ENCODE measurements at regions not wholly inside any gene's neighbourhood (a gene's known extent, or its start where the extent isn't known, plus 50 kb on each side); places are given as distances from the start of the nearest gene placed in this dataset.

- Mint-ChIP-seq H3K27ac (ENCODE audit: unreplicated experiment) (no peak overlapping the region), H3K4me3 (ENCODE audit: unreplicated experiment) (no peak overlapping the region), H3K9me3 (ENCODE audit: low read depth) (peaks cover 10% of the 10 kb centered on the region), H3K4me1 (ENCODE audit: low read depth) (no peaks in the 10 kb centered on the region), H3K27me3 (ENCODE audit: low read depth) (peaks cover 2% of the 10 kb centered on the region), H3K36me3 (ENCODE audit: low read depth) (no peaks in the 10 kb centered on the region)
- no peak for DNase-seq (ENCODE audit: low spot score)
- TF ChIP-seq, protein P1, sequence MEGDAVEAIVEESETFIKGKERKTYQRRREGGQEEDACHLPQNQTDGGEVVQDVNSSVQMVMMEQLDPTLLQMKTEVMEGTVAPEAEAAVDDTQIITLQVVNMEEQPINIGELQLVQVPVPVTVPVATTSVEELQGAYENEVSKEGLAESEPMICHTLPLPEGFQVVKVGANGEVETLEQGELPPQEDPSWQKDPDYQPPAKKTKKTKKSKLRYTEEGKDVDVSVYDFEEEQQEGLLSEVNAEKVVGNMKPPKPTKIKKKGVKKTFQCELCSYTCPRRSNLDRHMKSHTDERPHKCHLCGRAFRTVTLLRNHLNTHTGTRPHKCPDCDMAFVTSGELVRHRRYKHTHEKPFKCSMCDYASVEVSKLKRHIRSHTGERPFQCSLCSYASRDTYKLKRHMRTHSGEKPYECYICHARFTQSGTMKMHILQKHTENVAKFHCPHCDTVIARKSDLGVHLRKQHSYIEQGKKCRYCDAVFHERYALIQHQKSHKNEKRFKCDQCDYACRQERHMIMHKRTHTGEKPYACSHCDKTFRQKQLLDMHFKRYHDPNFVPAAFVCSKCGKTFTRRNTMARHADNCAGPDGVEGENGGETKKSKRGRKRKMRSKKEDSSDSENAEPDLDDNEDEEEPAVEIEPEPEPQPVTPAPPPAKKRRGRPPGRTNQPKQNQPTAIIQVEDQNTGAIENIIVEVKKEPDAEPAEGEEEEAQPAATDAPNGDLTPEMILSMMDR (IDR thresholded peaks at IDR 0.05) = no peak
Observed at GRCh38 chr5:6188344-6188743, 190.0 kb downstream of the MED10 start.

DNA sequence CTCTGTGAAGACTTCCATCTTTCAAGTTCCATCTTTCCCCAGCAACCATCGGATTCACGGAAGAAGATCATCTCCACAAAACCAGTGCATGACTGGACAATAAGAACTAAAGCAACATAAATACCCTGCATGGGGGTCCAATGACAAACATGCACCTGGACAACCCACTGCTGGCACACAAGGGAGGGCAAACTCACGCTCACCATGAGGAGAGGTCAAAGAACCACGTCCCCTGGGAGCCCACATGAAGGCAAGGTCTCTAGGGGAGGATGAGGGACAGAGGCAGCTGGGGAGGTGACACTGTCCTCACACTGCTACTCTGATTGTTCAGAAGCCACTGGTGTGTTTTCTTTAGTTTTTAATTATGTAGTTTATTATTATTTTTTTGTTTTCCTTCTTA lies 190.8 kb downstream of the MED10 start:
- Mint-ChIP-seq H3K4me1 (ENCODE audit: low read depth) (no peaks in the 10 kb centered on the region), H3K36me3 (ENCODE audit: low read depth) (no peaks in the 10 kb centered on the region), H3K27me3 (ENCODE audit: low read depth) (no peaks in the 10 kb centered on the region), H3K9me3 (ENCODE audit: low read depth) (peaks cover 11% of the 10 kb centered on the region), H3K27ac (ENCODE audit: unreplicated experiment) (no peak overlapping the region), H3K4me3 (ENCODE audit: unreplicated experiment) (no peak overlapping the region)
- TF ChIP-seq, protein P1 (IDR thresholded peaks at IDR 0.05) = no peak
- DNase-seq (ENCODE audit: low spot score) = no peak

GRCh38 chr5:6185574-6185973 lies 192.8 kb downstream of the MED10 start:
- peaks cover 16% of the 10 kb centered on the region for H3K9me3 Mint-ChIP-seq (ENCODE audit: low read depth)
- H3K4me3 Mint-ChIP-seq (ENCODE audit: unreplicated experiment) = no peak overlapping the region
- TF ChIP-seq, protein P1 (IDR thresholded peaks at IDR 0.05) = no peak
- H3K27ac Mint-ChIP-seq (ENCODE audit: unreplicated experiment) = no peak overlapping the region
- no peaks in the 10 kb centered on the region for H3K4me1 Mint-ChIP-seq (ENCODE audit: low read depth)
- DNase-seq (ENCODE audit: low spot score) = no peak
- H3K27me3 Mint-ChIP-seq (ENCODE audit: low read depth) = no peaks in the 10 kb centered on the region
- no peaks in the 10 kb centered on the region for H3K36me3 Mint-ChIP-seq (ENCODE audit: low read depth)

GRCh38 chr5:6184481-6184880 lies 193.9 kb downstream of the MED10 start:
- Mint-ChIP-seq H3K9me3 (ENCODE audit: low read depth) (peaks cover 14% of the 10 kb centered on the region), H3K27me3 (ENCODE audit: low read depth) (no peaks in the 10 kb centered on the region), H3K27ac (ENCODE audit: unreplicated experiment) (no peak overlapping the region), H3K4me3 (ENCODE audit: unreplicated experiment) (no peak overlapping the region), H3K36me3 (ENCODE audit: low read depth) (no peaks in the 10 kb centered on the region), H3K4me1 (ENCODE audit: low read depth) (no peaks in the 10 kb centered on the region)
- TF ChIP-seq, protein P1 (IDR thresholded peaks at IDR 0.05) = no peak
- no peak for DNase-seq (ENCODE audit: low spot score)

- H3K4me1 Mint-ChIP-seq (ENCODE audit: low read depth) = no peaks in the 10 kb centered on the region
- peaks cover 14% of the 10 kb centered on the region for H3K9me3 Mint-ChIP-seq (ENCODE audit: low read depth)
- H3K27ac Mint-ChIP-seq (ENCODE audit: unreplicated experiment) = no peak overlapping the region
- TF ChIP-seq, protein P1 (IDR thresholded peaks at IDR 0.05) = no peak
- no peak overlapping the region for H3K4me3 Mint-ChIP-seq (ENCODE audit: unreplicated experiment)
- DNase-seq (ENCODE audit: low spot score) = no peak
- H3K27me3 Mint-ChIP-seq (ENCODE audit: low read depth) = no peaks in the 10 kb centered on the region
- H3K36me3 Mint-ChIP-seq (ENCODE audit: low read depth) = no peaks in the 10 kb centered on the region
Observed at GRCh38 chr5:6183391-6184390, 194.7 kb downstream of the MED10 start.

Measured in chondrocyte (in vitro differentiated cells).